Skeletal muscle satellite cell (primary cell): ENCODE measurements at regions not wholly inside any gene's neighbourhood (a gene's known extent, or its start where the extent isn't known, plus 50 kb on each side); places are given as distances from the start of the nearest gene placed in this dataset.

Experiments
- H3K27me3 ChIP-seq: 2 replicates; pipeline ENCODE4 v1.7.0; 2013; ENCODE audit warnings: low read length; ENCODE audit not compliant: control insufficient read depth, insufficient read depth
- H3K36me3 ChIP-seq: 2 replicates; pipeline ENCODE4 v1.7.0; 2013; ENCODE audit warnings: mild to moderate bottlenecking, control low read depth, low read length; ENCODE audit not compliant: insufficient read depth
- H3K4me1 ChIP-seq: 2 replicates; pipeline ENCODE4 v1.7.0; 2013; ENCODE audit warnings: low read length; ENCODE audit not compliant: control insufficient read depth, insufficient read depth
- H3K4me2 ChIP-seq: 2 replicates; pipeline ENCODE4 v1.7.0; 2013; ENCODE audit warnings: mild to moderate bottlenecking, low read length
- H3K4me3 ChIP-seq: 2 replicates; pipeline ENCODE4 v1.7.0; 2013; ENCODE audit warnings: low read length
- H3K9ac ChIP-seq: 2 replicates; pipeline ENCODE4 v1.7.0; 2013; ENCODE audit warnings: mild to moderate bottlenecking, low read depth, low read length, moderate library complexity
- H3K9me3 ChIP-seq: replicated peaks from 2 replicates; pipeline ENCODE4 v1.7.0; 2013; ENCODE audit warnings: mild to moderate bottlenecking, control low read depth, low read length

GRCh38 chr5:84599964-84600363 lies 215.3 kb upstream of the EDIL3 start:
- H3K4me1 ChIP-seq, result no peaks in the 10 kb centered on the region
- no peaks in the 10 kb centered on the region for H3K27me3 ChIP-seq

GRCh38 chr5:84597904-84598303 lies 213.2 kb upstream of the EDIL3 start:
- H3K27me3 ChIP-seq, result no peaks in the 10 kb centered on the region
- H3K9ac ChIP-seq, result no peak overlapping the region
- H3K36me3 ChIP-seq, result no peaks in the 10 kb centered on the region
- H3K4me2 ChIP-seq, result no peak overlapping the region
- no peaks in the 10 kb centered on the region for H3K4me1 ChIP-seq
- no peaks in the 10 kb centered on the region for H3K9me3 ChIP-seq
- H3K4me3 ChIP-seq, result no peak overlapping the region

More at GRCh38 chr5:84599964-84600363, 215.3 kb upstream of the EDIL3 start:
- Histone ChIP-seq H3K4me2 (no peak overlapping the region), H3K9me3 (no peaks in the 10 kb centered on the region), H3K36me3 (no peaks in the 10 kb centered on the region), H3K4me3 (no peak overlapping the region), H3K9ac (no peak overlapping the region)

DNA sequence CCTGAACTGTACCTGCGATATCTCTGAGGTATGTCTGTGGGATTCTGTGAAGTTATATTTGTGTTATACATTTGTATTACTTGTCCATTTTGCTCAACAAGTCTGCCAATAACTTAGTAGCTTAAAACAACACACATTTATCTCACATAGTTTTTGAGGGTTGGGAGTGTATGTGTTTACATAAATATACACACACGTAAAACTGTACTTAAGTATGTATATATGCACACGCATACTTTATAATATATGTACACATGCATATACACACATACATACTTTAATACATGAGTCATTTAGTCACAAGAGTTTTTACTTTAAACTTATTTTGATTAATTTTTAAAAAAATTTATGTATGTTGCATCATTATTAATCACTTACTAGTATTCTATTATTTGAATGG lies 205.9 kb upstream of the EDIL3 start:
- Histone ChIP-seq H3K4me1 (no peaks in the 10 kb centered on the region), H3K36me3 (no peaks in the 10 kb centered on the region), H3K27me3 (no peaks in the 10 kb centered on the region), H3K4me3 (no peak overlapping the region), H3K9ac (no peak overlapping the region), H3K9me3 (no peaks in the 10 kb centered on the region), H3K4me2 (no peak overlapping the region)

GRCh38 chr5:84589926-84590325 lies 205.2 kb upstream of the EDIL3 start:
- Histone ChIP-seq H3K27me3 (no peaks in the 10 kb centered on the region), H3K9me3 (no peaks in the 10 kb centered on the region), H3K9ac (no peak overlapping the region), H3K4me2 (no peak overlapping the region), H3K4me1 (no peaks in the 10 kb centered on the region), H3K4me3 (no peak overlapping the region), H3K36me3 (no peaks in the 10 kb centered on the region)

DNA sequence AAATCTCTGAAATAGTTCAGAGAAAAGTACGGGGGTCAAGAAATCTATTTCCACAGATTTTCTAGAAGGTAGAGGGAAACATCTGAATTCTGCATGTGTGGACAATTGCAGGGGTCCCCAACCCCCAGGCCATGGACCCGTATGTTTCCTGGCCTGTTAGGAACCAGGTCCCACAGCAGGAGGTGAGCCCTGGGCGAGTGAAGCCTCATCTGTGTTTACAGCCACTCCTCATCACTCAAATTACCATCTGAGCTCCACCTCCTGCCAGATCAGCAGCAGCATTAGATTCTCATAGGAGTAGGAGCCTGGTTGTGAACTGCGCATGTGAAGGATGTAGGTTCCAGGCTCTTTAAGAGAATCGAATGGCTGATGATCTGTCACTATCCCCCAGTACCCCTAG lies 200.5 kb upstream of the EDIL3 start:
- Histone ChIP-seq H3K9me3 (no peaks in the 10 kb centered on the region), H3K36me3 (no peaks in the 10 kb centered on the region), H3K4me1 (no peaks in the 10 kb centered on the region), H3K4me3 (no peak overlapping the region), H3K9ac (no peak overlapping the region), H3K4me2 (no peak overlapping the region), H3K27me3 (no peaks in the 10 kb centered on the region)

DNA sequence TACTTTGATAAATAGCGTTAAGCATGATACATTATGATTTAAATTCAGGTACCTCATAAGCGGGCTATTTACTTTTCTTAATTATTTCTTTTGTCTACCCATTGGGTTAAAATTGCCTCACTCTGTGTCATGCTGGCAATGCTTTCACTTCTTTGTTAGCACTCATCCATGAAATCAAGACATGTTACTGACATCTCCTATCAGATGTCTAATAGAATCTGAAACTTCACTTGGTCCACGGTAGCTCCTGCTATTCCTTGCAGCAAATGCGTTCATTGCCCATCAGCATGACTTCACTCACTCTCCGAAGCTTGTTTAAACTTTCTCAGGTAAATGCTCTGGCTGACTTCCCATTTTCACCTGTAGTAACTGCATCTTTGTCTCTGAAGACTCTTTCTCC lies 193.5 kb upstream of the EDIL3 start:
- H3K36me3 ChIP-seq, result no peaks in the 10 kb centered on the region
- no peak overlapping the region for H3K4me3 ChIP-seq
- H3K4me2 ChIP-seq, result no peak overlapping the region
- no peak overlapping the region for H3K9ac ChIP-seq
- H3K9me3 ChIP-seq, result no peaks in the 10 kb centered on the region
- no peaks in the 10 kb centered on the region for H3K27me3 ChIP-seq
- H3K4me1 ChIP-seq, result no peaks in the 10 kb centered on the region

- no peaks in the 10 kb centered on the region for H3K27me3 ChIP-seq
Measured at GRCh38 chr5:84573017-84573712, 188.5 kb upstream of the EDIL3 start.

DNA sequence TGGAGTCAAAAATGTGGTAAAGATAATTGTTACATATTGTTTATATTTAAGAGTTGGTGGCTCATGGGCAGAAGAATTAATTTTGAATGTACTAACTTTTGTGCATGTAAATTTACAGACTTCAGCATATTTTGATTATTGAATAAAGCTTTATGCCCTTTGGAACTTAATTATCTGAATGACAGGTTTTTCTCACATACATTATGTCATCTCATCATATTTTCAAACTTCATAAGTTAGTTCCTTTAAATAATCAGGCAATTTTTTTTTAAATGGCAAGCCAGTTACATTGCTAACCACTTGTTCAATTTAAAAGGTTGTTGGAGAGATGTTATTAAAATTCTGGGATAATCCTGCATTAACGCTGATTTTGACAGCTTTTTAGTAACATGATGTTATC lies 184.6 kb upstream of the EDIL3 start:
- Histone ChIP-seq H3K9ac (no peak overlapping the region), H3K27me3 (no peaks in the 10 kb centered on the region), H3K4me1 (no peaks in the 10 kb centered on the region), H3K4me3 (no peak overlapping the region), H3K9me3 (no peaks in the 10 kb centered on the region), H3K36me3 (no peaks in the 10 kb centered on the region), H3K4me2 (no peak overlapping the region)

More at GRCh38 chr5:84573017-84573712, 188.5 kb upstream of the EDIL3 start:
- no peaks in the 10 kb centered on the region for H3K36me3 ChIP-seq
- no peak overlapping the region for H3K4me2 ChIP-seq
- no peak overlapping the region for H3K9ac ChIP-seq
- H3K4me3 ChIP-seq, result no peak overlapping the region
- no peaks in the 10 kb centered on the region for H3K4me1 ChIP-seq
- H3K9me3 ChIP-seq, result no peaks in the 10 kb centered on the region

GRCh38 chr5:84568171-84568570 lies 183.5 kb upstream of the EDIL3 start:
- no peak overlapping the region for H3K4me2 ChIP-seq
- no peak overlapping the region for H3K4me3 ChIP-seq
- no peaks in the 10 kb centered on the region for H3K27me3 ChIP-seq
- H3K9ac ChIP-seq, result no peak overlapping the region
- H3K4me1 ChIP-seq, result no peaks in the 10 kb centered on the region
- H3K36me3 ChIP-seq, result no peaks in the 10 kb centered on the region
- H3K9me3 ChIP-seq, result no peaks in the 10 kb centered on the region

- Histone ChIP-seq H3K4me3 (no peak overlapping the region), H3K36me3 (no peaks in the 10 kb centered on the region), H3K4me1 (no peaks in the 10 kb centered on the region), H3K9ac (no peak overlapping the region), H3K4me2 (no peak overlapping the region), H3K27me3 (no peaks in the 10 kb centered on the region), H3K9me3 (no peaks in the 10 kb centered on the region)
Measured at GRCh38 chr5:84565866-84566265, 181.2 kb upstream of the EDIL3 start.

- Histone ChIP-seq H3K4me1 (no peaks in the 10 kb centered on the region), H3K4me3 (no peak overlapping the region), H3K4me2 (no peak overlapping the region), H3K9ac (no peak overlapping the region), H3K36me3 (no peaks in the 10 kb centered on the region), H3K9me3 (no peaks in the 10 kb centered on the region), H3K27me3 (no peaks in the 10 kb centered on the region)
Measured at GRCh38 chr5:84564321-84565075, 179.8 kb upstream of the EDIL3 start.

DNA sequence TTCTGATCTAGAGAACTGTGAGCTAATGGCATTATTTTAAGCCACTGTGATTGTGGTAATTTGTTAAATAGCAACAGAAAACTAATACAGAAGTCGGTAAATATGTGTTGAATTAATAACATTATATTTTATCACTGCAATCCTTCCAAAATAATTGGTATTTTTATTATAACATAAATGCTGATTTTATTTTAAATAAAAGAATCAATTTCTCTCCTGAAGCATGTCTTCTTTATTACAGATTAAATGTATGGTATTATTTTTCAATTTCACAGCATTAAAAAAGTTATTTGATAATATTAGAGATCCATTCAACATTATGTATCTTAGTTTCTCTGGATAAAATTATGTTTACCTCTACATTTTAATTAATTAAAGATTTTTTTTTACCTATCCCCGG lies 165.5 kb upstream of the EDIL3 start:
- H3K36me3 ChIP-seq, result no peaks in the 10 kb centered on the region
- no peaks in the 10 kb centered on the region for H3K27me3 ChIP-seq
- no peak overlapping the region for H3K4me3 ChIP-seq
- H3K9ac ChIP-seq, result no peak overlapping the region
- no peaks in the 10 kb centered on the region for H3K9me3 ChIP-seq
- no peak overlapping the region for H3K4me2 ChIP-seq
- H3K4me1 ChIP-seq, result no peaks in the 10 kb centered on the region
